GM18520 (cell line): ENCODE measurements at regions not wholly inside any gene's neighbourhood (a gene's known extent, or its start where the extent isn't known, plus 50 kb on each side); places are given as distances from the start of the nearest gene placed in this dataset.
"Not testable (repeated sequence)": the region's sequence is repeated elsewhere in the genome, so short reads cannot be mapped to it uniquely, and the experiment has no call there.

Experiments
- ATAC-seq: cut with Tn5 transposase; IDR thresholded peaks from one replicate; pipeline ENCODE4 v1.9.1; 2021; ENCODE audit not compliant: unreplicated experiment

DNA sequence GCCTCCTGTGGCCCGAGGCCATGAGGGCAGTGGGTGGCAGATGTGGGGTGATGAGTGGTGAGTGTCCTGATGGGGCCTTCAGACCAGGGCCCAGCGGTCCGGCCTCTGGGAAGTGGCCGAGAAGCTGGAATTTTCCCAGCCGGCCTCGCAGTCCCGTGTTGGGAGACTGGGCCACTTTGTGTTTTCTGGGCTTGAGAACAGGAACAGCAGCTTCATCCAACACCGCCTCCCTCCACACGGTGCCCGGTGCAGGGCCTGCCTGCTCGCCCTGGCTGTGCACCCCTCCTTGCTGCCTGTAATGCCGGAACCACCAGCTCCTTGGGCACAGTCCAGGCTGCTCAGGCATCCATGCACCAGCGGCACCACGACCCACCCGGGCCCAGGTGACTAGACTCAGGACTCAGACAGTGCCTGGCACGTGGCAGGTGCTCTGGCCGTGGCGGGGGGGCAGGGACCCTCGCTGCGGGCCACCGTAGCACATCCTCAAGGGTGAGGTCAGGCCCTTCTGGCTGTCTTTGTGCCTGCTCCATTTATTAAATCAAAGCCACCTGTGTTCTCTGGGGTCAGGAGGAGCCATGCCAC lies 194.7 kb downstream of the BANP start:
- not testable (repeated sequence) for ATAC-seq

DNA sequence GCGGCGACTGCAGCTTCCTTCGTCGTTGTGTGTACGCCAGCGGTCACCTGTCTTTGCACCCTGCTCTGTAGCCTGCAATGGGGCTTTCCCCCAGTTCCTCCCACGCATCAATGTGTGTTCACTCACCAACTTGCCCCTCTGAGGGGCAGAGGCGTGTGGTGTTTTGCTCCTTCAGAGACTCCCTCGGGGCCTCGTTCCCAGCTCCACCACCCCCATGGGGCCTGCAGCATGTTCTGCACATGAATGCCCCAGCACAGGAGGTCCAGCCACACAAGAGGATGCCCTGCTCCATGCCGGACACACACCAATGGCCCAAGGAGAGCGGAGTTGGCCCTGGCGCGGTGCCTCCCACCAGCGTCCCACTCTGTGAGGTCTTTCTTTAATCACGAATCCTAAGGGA lies 196.8 kb downstream of the BANP start:
- not testable (repeated sequence) for ATAC-seq

DNA sequence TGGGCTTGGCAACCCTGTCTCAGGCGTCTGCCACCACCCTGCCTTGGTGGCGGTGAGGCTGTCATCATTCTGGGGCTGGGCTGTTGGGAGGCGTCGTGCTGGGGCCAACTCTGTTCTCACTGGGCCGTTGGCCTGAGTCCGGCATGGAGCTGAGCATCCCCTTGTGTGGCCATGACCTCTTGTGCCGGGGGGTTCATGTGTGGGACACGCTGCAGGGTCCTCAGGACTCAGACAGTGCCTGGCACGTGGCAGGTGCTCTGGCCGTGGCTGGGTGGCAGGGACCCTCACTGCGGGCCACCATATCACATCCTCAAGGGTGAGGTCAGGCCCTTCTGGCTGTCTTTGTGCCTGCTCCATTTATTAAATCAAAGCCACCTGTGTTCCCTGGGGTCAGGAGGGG lies 197.4 kb downstream of the BANP start:
- ATAC-seq = not testable (repeated sequence)

DNA sequence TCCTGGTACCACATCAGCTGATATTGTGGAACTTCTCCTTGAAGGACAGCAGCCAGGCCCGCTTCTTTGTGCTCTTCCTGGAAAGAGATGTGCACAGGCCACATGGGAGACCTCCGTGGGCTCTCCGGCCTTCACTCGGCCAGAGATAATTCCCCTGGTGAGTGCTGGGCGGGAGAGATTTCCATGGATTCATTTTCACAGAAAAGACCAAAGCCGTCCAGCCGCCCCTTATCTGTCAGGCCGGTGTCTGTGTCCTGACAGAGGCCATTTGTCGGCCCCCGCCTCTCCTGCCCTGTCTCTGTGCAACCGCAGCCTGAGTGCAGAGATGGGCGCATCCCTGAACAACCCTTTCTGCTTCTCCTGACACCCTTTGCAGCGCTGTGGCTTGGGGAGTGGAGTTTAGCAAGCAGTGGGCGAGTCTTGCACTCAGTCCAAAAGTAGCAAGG lies 197.9 kb downstream of the BANP start:
- not testable (repeated sequence) for ATAC-seq

- ATAC-seq = not testable (repeated sequence)
Observed at GRCh38 chr16:88149663-88150062, 198.4 kb downstream of the BANP start.

- not testable (repeated sequence) for ATAC-seq
Observed at GRCh38 chr16:88150456-88151128, 199.4 kb downstream of the BANP start.

- ATAC-seq = not testable (repeated sequence)
Observed at GRCh38 chr16:88151129-88151499, 199.9 kb downstream of the BANP start.

- ATAC-seq = not testable (repeated sequence)
Observed at GRCh38 chr16:88151859-88152843, 200.9 kb downstream of the BANP start.

GRCh38 chr16:88152879-88153278 lies 201.6 kb downstream of the BANP start:
- ATAC-seq = not testable (repeated sequence)

- ATAC-seq = not testable (repeated sequence)
Observed at GRCh38 chr16:88153516-88153915, 202.3 kb downstream of the BANP start.

DNA sequence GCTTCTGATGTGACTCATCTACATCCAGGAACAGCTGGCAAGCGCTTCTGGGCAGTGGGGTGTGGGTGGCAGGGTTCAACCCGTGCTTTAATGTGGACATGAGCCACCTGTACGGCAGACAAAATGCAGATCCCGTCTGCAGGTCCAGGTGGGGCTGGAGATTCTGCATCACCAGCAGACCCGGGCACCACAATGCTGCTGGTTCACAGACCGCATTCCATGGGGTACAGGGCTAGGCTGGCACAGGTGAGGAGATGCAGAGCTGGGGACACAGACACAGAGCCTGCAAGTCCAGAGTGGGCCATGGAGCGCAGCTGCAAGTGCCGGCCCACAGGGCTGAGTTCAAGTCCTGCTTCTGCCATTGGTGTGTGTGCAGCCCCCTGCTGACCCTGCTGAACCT lies 203.7 kb downstream of the BANP start:
- ATAC-seq = not testable (repeated sequence)

GRCh38 chr16:88155681-88156080 lies 204.4 kb downstream of the BANP start:
- ATAC-seq = not testable (repeated sequence)

GRCh38 chr16:88156640-88157283 lies 205.5 kb downstream of the BANP start:
- ATAC-seq = not testable (repeated sequence)

DNA sequence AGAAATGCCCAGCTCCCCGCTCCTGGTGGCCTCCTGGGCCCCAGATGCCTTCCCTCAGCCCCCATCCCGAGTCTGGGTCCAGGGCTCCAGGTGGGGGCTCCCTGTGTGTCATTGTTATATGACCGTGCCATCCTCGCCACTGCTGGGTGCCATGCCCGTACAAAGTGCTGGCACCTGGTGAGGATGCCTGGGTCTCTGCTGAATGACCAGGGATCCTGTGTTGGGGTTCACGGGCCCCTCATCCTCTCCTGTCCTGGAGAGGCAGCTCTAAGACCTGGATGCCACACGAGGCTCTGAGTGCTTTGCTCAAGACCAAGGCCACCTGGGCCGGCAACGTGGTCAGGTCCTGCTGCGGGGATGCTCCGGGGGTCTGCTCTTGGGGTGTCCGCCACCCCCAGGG lies 206.5 kb downstream of the BANP start:
- ATAC-seq = not testable (repeated sequence)

- not testable (repeated sequence) for ATAC-seq
Observed at GRCh38 chr16:88158256-88159045, 207.2 kb downstream of the BANP start.

- not testable (repeated sequence) for ATAC-seq
Observed at GRCh38 chr16:88159046-88159896, 208.0 kb downstream of the BANP start.

DNA sequence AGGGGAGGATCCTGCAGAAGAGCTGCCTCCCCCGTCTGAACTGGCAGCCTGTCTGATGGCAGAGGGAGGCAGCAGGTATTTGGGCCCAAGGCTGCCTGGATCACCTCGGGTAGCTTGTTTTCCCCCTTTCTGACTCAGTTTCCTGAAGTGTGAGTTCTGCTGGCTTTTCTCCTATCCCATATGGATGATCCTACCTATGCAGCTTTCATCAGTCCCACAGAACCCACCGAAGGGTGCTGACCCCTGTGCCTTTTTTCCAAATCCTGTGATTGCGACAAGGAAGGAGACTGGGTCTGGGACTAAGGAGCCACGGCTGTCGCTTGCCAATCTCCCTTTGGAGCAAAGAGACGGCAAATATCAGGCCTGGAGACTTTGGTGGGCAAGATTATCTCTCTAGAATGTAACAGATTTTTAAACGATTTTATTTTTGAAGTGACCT lies 208.7 kb downstream of the BANP start:
- not testable (repeated sequence) for ATAC-seq

GRCh38 chr16:88161191-88161590 lies 210.0 kb downstream of the BANP start:
- ATAC-seq = not testable (repeated sequence)

DNA sequence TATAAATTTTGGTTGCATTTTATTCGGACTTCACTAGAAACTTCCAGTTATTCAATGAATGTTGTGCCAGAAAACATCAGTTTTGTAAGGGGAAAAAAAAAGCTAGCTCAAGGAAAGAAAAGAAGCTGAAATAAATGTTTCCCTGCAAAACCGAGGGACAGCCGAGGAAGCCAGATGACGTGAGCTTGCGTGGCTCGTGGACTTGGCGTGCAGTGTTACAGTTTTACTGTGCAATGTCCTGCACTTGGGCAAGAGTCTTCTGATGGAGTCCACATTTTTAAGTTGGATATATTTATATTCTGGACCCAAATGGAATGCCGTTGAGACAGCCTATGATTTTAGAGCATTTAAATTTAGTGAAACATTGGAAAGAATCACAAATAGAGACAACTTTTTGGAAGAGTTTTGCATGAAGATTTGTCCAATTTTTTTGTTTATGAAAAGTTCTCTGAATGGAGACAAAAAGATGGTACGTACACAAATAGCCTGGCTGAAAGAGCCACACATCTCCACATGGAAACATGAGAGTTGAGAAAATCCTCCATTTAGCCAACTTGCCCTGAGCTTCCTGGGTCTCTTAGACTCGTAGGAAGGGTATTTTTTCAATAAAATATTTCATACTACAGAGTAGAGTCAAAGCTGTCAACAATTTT lies 210.5 kb downstream of the BANP start:
- ATAC-seq = not testable (repeated sequence)
